HFF-Myc (cell line): ENCODE measurements at regions not wholly inside any gene's neighbourhood (a gene's known extent, or its start where the extent isn't known, plus 50 kb on each side); places are given as distances from the start of the nearest gene placed in this dataset.

ENCODE experiments used
- DNase-seq: peaks from one replicate; pipeline ENCODE4 v3.0.0-alpha.2; 2011; ENCODE audit warnings: low read depth; ENCODE audit errors: extremely low read depth
- H3K4me3 ChIP-seq: replicated peaks from 2 replicates; pipeline ENCODE4 v1.5.1; 2011; ENCODE audit warnings: low read depth, mild to moderate bottlenecking, control low read depth, low read length
- CTCF ChIP-seq: IDR thresholded peaks from 2 replicates; pipeline ENCODE4 v1.5.1; 2012; ENCODE audit warnings: mild to moderate bottlenecking, low read depth, low read length, control low read depth; ENCODE audit errors: missing control alignments

GRCh38 chr7:68470836-68471435 lies 1127.3 kb upstream of the AUTS2 start:
- no peak for TF ChIP-seq CTCF
- DNase-seq, result no peak

GRCh38 chr7:68472688-68473087 lies 1125.6 kb upstream of the AUTS2 start:
- no peak overlapping the region for H3K4me3 ChIP-seq
- no peak for TF ChIP-seq CTCF
- DNase-seq, result no peak

More at GRCh38 chr7:68470836-68471435, 1127.3 kb upstream of the AUTS2 start:
- no peak overlapping the region for H3K4me3 ChIP-seq

- H3K4me3 ChIP-seq, result no peak overlapping the region
- no peak for DNase-seq
- no peak for TF ChIP-seq CTCF
Observed at GRCh38 chr7:68474661-68475216, 1123.5 kb upstream of the AUTS2 start.

- no peak for TF ChIP-seq CTCF
- DNase-seq, result no peak
- H3K4me3 ChIP-seq, result no peak overlapping the region
Observed at GRCh38 chr7:68476966-68477365, 1121.3 kb upstream of the AUTS2 start.

GRCh38 chr7:68478326-68478725 lies 1119.9 kb upstream of the AUTS2 start:
- DNase-seq, result no peak
- TF ChIP-seq CTCF, result no peak
- H3K4me3 ChIP-seq, result no peak overlapping the region

GRCh38 chr7:68482800-68483199 lies 1115.5 kb upstream of the AUTS2 start:
- DNase-seq, result no peak
- no peak overlapping the region for H3K4me3 ChIP-seq
- no peak for TF ChIP-seq CTCF

- DNase-seq, result no peak
- no peak for TF ChIP-seq CTCF
- no peak overlapping the region for H3K4me3 ChIP-seq
Observed at GRCh38 chr7:68484731-68485130, 1113.5 kb upstream of the AUTS2 start.
